Epidermal melanocyte (primary cell): ENCODE measurements at regions not wholly inside any gene's neighbourhood (a gene's known extent, or its start where the extent isn't known, plus 50 kb on each side); places are given as distances from the start of the nearest gene placed in this dataset.

Experiments
- DNase-seq: peaks from one replicate; pipeline ENCODE4 v3.0.0; 2011; ENCODE audit warnings: low spot score; ENCODE audit not compliant: insufficient read length

DNA sequence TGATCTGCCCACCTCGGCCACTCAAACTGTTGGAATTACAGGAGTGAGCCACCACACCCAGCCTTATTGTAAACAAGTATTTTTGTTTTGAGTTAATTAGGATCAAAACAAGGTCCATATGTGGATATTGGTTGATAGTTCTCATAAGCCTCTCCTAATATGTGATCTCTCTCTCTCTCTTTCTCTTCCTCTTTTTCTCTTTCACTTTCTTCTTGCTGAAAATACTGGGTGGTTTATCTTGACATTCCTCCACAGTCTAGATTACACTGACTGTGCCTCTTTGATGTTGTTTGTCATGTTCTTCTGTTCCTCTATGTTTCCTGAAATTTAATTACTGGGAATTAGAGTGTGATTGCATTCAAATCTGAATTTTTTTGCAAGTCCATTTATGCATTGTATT is 547.5 kb upstream of the NRXN1 start:
- DNase-seq = no peak

DNA sequence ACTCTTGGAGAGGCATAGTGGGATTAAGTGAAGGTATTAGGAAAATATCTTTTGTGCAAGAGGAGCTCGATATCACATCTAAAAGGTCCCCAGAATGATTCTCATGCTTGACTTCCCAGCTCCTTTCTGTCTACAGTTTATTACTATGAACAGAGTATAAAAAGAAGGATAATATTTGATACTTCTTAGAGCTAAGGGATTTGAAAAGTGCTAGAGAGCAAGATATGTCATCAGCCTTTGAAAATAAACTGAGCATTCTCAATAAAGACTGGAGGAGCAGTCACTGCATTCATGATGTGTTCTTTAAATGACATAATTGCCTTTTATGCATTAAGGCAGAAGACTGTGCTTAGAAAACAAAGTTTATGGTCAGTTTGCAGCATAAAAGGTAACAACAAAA is 543.2 kb upstream of the NRXN1 start:
- no peak for DNase-seq

- no peak for DNase-seq
These were observed 527.1 kb upstream of the NRXN1 start for GRCh38 chr2:51559026-51559425.

- no peak for DNase-seq
These were observed 521.5 kb upstream of the NRXN1 start for GRCh38 chr2:51553476-51553875.

DNA sequence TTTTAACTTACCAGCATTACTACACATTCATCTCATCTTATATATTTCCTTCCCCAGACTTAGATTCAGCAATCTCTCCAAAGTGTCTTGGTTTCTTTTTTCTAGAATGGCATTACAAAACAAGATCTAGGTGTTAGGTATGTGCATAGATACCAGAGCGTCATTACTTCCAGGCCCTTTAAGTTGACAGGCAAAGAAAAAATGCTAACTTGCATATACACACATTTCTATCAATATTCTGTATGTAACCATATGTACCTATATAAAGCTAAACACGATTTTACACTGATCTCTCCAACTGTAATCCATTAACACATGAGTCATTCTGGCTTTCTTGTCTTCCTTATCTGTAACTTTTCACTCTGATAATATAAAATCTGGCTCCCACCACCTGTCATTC is 503.8 kb upstream of the NRXN1 start:
- DNase-seq = no peak

DNA sequence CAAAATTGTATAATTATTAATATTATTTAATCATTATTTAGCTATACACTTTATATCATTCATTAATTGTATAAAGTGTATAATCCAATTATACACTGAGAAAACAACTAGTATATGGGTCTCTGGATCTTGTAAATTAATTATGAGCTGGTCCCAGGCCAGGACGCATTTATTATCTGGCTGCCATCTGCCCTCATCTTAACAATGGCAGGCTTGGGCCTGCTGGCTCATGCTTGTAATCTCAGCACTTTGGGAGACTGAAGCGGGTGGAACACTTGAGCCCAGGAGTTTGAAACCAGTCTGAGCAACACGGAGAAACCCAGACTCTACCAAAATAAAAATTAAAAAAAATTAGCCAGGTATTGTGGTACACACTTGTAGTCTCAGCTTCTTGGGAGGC is 502.2 kb upstream of the NRXN1 start:
- no peak for DNase-seq

- no peak for DNase-seq
These were observed 496.2 kb upstream of the NRXN1 start for GRCh38 chr2:51528156-51528555.

- no peak for DNase-seq
These were observed 494.8 kb upstream of the NRXN1 start for GRCh38 chr2:51526766-51527165.

GRCh38 chr2:51516667-51517066 is 484.7 kb upstream of the NRXN1 start:
- no peak for DNase-seq

DNA sequence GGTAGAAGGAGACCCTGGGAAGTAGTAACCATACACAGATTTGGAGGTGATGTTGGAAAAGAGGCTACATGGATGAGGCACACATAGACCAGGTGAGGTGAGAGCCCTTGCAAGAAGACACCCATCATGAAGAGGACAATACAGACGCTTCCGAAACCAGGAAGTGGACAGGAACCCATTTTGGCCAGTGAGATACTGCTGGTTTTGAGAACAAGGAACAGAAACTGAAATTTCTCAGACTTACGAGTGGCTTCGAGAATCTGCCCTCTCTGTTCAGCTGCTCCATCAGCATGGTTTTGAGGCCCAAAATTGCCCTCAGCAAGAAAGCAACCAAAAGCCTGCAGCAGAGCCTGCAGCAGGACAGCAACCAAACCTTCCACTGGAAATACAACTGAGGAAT is 479.1 kb upstream of the NRXN1 start:
- no peak for DNase-seq

GRCh38 chr2:51510303-51510702 is 478.4 kb upstream of the NRXN1 start:
- DNase-seq = no peak

DNA sequence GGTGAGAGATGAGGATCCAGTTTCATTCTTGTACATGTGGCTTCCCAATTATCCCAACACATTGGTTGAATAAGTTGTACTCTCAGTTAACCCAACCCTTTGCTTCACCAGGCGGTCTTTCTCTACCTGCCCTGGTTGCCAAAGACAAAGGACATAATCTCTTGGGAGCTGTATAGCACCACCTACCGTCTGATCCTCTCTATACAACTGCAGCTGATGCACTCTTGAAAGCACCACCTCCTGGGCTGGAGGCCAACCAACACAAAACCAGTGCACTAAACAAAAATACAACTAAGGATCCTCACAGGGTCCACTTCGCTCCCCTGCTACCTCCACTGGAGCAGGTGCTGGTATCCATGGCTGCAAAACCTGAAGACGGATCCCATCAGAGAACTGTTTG is 473.6 kb upstream of the NRXN1 start:
- DNase-seq = no peak

DNA sequence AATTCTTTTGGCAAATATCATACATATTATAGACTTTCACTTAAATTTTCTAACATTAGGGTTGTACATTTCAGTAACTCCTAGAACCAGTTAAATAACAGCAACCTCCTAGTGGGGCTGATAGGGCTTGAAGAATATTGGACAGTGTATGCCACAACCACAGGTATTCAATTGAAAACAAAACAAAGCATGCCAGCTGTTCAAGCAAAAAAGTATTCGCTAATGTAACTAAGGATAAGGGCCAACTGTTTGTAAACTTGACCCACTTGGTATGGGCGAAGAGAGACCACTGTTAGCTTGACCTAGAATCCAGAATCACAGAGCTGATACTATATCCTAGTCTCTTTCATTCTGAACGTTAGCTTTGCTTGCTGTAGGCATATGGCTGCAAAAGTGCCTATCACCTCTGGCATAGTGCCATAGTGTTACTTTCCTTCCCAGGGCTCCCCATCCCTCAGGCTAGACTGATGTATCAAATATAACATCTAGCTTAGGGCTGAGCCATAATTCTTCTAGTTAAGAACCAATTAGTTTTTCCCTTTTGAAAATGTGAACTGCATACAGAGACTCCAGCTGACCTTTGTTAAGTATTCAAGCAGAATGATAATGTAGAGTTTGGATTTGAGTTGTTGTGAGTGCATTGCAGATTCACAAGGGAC is 458.8 kb upstream of the NRXN1 start:
- no peak for DNase-seq

- no peak for DNase-seq
These were observed 452.7 kb upstream of the NRXN1 start for GRCh38 chr2:51484605-51485004.

DNA sequence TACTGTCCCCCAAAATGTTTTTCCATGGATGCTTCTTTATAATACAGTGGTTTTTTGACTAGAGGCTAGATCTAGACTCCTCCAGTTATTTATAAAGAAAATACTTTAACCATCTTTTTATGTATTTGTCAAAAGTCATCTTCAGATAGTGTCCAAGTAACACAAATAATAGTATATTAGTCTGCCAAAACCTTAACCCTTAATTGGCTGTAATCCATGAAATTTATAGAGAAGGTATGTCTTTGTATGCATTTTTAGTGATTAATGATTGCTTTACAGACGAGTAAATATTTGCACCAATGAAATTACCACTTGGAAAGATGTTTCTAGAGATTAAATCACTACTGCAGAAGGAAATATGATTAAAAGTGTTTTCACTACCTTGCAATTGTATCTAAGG is 451.8 kb upstream of the NRXN1 start:
- DNase-seq = no peak

DNA sequence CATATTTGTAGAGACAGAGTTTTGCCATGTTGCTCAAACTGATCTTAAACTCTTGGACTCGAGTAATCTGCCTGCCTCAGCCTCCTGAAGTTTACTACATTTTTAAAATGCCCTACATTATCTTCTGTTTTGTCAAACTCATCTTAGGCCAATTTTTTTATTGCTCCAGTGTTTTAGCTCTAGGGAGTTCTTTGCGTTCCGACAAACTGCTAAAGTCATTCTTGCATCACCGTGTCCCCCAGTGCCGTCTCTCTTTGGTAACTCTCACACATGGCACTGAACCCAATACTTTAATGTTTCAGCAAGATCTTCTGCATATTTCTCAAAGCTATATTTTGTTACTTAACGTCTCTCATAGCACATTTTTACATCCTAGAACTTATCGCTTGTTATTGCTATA is 440.9 kb upstream of the NRXN1 start:
- no peak for DNase-seq

- DNase-seq = no peak
These were observed 440.4 kb upstream of the NRXN1 start for GRCh38 chr2:51472300-51472699.

DNA sequence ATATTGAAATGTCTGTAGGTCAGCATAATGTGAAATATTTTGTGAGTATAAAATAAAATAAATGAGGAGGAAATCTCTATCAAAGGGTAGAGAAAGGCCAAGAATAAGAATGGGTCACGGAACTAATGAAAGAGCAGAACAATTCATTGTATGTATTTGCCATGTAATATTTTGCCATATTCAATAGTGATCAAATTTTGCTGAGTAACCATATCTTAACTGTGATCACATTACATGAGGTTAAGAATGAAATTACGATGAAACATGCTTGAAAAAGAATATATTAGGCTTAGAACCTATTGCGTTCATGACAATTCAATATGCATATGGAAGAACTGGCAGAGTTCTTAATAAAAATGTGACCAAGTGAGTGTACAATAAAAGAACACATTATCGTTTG is 437.2 kb upstream of the NRXN1 start:
- no peak for DNase-seq

GRCh38 chr2:51465326-51465725 is 433.4 kb upstream of the NRXN1 start:
- no peak for DNase-seq

DNA sequence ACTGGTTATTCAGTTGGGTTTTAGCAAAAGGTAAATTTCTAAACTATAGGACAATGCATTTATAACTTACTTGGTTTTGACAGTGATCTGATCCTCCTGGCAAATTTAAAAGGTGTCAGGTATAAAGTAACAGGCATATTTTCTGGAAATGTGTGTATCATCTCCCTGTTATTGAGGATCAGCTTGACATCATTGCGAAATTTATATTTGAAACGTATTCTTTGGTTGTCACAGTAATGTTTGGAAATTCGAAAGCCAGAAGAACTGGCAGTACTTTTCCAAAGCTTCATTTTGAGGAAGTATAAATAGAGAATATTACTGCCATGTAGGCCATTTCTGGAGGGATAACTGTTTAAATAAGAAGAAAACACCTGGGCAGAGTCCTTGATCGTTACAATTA is 422.2 kb upstream of the NRXN1 start:
- no peak for DNase-seq

DNA sequence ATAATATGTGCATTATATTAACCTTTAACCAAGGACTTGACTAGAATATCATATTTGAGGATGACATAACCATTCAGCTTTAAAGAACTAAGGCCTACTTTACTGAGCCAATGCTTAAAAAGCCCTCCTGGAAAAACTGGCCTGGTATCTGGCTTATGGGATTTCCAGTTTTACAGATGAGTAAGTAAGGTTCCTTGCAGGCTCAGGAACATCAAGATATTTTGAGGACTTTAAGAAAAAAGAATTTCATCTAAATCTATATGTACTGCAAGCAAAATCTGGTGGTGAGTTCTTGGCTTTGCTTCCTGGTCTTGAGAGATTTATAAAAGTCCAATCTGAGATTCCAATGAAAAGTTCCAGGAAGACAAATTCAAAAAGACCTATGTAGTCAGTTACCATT is 417.0 kb upstream of the NRXN1 start:
- no peak for DNase-seq

- no peak for DNase-seq
These were observed 409.9 kb upstream of the NRXN1 start for GRCh38 chr2:51441786-51442185.

- DNase-seq = no peak
These were observed 392.5 kb upstream of the NRXN1 start for GRCh38 chr2:51424418-51424817.

- DNase-seq = no peak
These were observed 388.6 kb upstream of the NRXN1 start for GRCh38 chr2:51420511-51420910.
